ENCODE measurements at regions not wholly inside any gene's neighbourhood (a gene's known extent, or its start where the extent isn't known, plus 50 kb on each side); places are given as distances from the start of the nearest gene placed in this dataset.

- no peak for TF ChIP-seq EZH2 (IDR thresholded peaks at IDR 0.05; ENCODE audit: low read length)
- TF ChIP-seq, protein P1, sequence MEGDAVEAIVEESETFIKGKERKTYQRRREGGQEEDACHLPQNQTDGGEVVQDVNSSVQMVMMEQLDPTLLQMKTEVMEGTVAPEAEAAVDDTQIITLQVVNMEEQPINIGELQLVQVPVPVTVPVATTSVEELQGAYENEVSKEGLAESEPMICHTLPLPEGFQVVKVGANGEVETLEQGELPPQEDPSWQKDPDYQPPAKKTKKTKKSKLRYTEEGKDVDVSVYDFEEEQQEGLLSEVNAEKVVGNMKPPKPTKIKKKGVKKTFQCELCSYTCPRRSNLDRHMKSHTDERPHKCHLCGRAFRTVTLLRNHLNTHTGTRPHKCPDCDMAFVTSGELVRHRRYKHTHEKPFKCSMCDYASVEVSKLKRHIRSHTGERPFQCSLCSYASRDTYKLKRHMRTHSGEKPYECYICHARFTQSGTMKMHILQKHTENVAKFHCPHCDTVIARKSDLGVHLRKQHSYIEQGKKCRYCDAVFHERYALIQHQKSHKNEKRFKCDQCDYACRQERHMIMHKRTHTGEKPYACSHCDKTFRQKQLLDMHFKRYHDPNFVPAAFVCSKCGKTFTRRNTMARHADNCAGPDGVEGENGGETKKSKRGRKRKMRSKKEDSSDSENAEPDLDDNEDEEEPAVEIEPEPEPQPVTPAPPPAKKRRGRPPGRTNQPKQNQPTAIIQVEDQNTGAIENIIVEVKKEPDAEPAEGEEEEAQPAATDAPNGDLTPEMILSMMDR (optimal IDR thresholded peaks at IDR 0.05 in 1 of 3, IDR thresholded peaks at IDR 0.05 in 1 of 3, conservative IDR thresholded peaks at IDR 0.05 in 1 of 3; ENCODE audit: extremely low read depth in 1 of 3, insufficient read depth in 2 of 3, low read length in 3 of 3) = no peak
These were observed 309.3 kb upstream of the ACTBL2 start for GRCh38 chr5:57791875-57792274.
